Stimulated activated CD8-positive, alpha-beta memory T cell treated with anti-CD3 and anti-CD28 coated beads, Interleukin-7, amount 100 ng/mL, for 1 hour (primary cell): ENCODE measurements at regions not wholly inside any gene's neighbourhood (a gene's known extent, or its start where the extent isn't known, plus 50 kb on each side); places are given as distances from the start of the nearest gene placed in this dataset.

Experiments
- DNase-seq, 2 donors: peaks; one replicate each; pipeline ENCODE4 v3.0.0-alpha.2; 2020; ENCODE audit warnings: low read depth in 2 of 2

GRCh38 chr2:128401680-128402079 lies 83.0 kb upstream of the HS6ST1 start:
- no peak for DNase-seq

- DNase-seq = no peak
These were observed 84.4 kb upstream of the HS6ST1 start for GRCh38 chr2:128402911-128403670.

GRCh38 chr2:128403814-128404708 lies 85.4 kb upstream of the HS6ST1 start:
- DNase-seq = no peak

- DNase-seq = no peak
These were observed 86.2 kb upstream of the HS6ST1 start for GRCh38 chr2:128404709-128405466.

- no peak for DNase-seq
These were observed 86.8 kb upstream of the HS6ST1 start for GRCh38 chr2:128405467-128405900.

- no peak for DNase-seq
These were observed 87.4 kb upstream of the HS6ST1 start for GRCh38 chr2:128405981-128406613.

- no peak for DNase-seq
These were observed 88.3 kb upstream of the HS6ST1 start for GRCh38 chr2:128406736-128407554.

- no peak for DNase-seq
These were observed 90.0 kb upstream of the HS6ST1 start for GRCh38 chr2:128408349-128409305.

GRCh38 chr2:128409326-128410034 lies 90.8 kb upstream of the HS6ST1 start:
- DNase-seq = no peak

GRCh38 chr2:128410035-128410757 lies 91.5 kb upstream of the HS6ST1 start:
- DNase-seq = no peak

GRCh38 chr2:128410758-128411215 lies 92.1 kb upstream of the HS6ST1 start:
- DNase-seq = no peak

GRCh38 chr2:128411431-128411830 lies 92.8 kb upstream of the HS6ST1 start:
- no peak for DNase-seq

GRCh38 chr2:128412181-128412871 lies 93.7 kb upstream of the HS6ST1 start:
- no peak for DNase-seq

- DNase-seq = no peak
These were observed 94.5 kb upstream of the HS6ST1 start for GRCh38 chr2:128413014-128413717.

GRCh38 chr2:128413718-128414341 lies 95.2 kb upstream of the HS6ST1 start:
- DNase-seq = no peak

GRCh38 chr2:128414351-128414750 lies 95.7 kb upstream of the HS6ST1 start:
- DNase-seq = no peak
